MM.1S (cell line): ENCODE measurements at regions not wholly inside any gene's neighbourhood (a gene's known extent, or its start where the extent isn't known, plus 50 kb on each side); places are given as distances from the start of the nearest gene placed in this dataset.

ENCODE experiments used
- EZH2 ChIP-seq: fragments of 300-600 bp; sonication (generic); optimal IDR thresholded peaks from 2 replicates; pipeline ENCODE3; 2017; ENCODE audit warnings: low read depth, mild to moderate bottlenecking, antibody characterized with exemption, low read length, mixed read lengths
- EZH2phosphoT487 ChIP-seq: fragments of 300-600 bp; sonication (generic); IDR thresholded peaks from 2 replicates; pipeline ENCODE4 v1.6.1; 2018; ENCODE audit warnings: antibody characterized with exemption, low read length
- TF ChIP-seq, protein P1 (sequence below): fragments of 300-600 bp; sonication (generic); IDR thresholded peaks from 2 replicates; pipeline ENCODE4 v1.5.1; 2016; ENCODE audit warnings: antibody characterized with exemption, low read length, mixed read lengths

GRCh38 chr1:56105397-56105796 is 474.0 kb downstream of the PLPP3 start:
- TF ChIP-seq, protein P1, sequence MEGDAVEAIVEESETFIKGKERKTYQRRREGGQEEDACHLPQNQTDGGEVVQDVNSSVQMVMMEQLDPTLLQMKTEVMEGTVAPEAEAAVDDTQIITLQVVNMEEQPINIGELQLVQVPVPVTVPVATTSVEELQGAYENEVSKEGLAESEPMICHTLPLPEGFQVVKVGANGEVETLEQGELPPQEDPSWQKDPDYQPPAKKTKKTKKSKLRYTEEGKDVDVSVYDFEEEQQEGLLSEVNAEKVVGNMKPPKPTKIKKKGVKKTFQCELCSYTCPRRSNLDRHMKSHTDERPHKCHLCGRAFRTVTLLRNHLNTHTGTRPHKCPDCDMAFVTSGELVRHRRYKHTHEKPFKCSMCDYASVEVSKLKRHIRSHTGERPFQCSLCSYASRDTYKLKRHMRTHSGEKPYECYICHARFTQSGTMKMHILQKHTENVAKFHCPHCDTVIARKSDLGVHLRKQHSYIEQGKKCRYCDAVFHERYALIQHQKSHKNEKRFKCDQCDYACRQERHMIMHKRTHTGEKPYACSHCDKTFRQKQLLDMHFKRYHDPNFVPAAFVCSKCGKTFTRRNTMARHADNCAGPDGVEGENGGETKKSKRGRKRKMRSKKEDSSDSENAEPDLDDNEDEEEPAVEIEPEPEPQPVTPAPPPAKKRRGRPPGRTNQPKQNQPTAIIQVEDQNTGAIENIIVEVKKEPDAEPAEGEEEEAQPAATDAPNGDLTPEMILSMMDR, result no peak
- TF ChIP-seq EZH2 (no peak), EZH2phosphoT487 (no peak)
